ENCODE measurements at regions not wholly inside any gene's neighbourhood (a gene's known extent, or its start where the extent isn't known, plus 50 kb on each side); places are given as distances from the start of the nearest gene placed in this dataset.

DNA sequence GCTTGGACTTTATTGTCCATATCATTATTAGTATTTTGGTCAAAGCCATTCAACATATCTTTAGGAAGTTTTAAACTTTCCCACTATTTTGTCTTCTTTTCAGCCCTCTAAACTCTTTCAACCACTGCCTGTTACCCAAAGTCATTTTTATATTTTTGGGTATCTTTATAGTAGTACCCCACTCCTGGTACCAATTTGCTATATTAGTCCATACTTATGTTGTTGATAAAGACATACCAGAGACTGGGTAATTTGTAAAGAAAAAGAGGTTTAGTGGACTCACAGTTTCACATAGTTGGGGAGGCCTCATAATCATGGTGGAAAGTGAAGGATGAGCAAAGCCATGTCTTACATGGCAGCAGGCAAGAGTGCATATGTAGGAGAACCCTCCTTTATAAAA, 271.4 kb downstream of the KLHL4 start:
- TF ChIP-seq, protein P1, sequence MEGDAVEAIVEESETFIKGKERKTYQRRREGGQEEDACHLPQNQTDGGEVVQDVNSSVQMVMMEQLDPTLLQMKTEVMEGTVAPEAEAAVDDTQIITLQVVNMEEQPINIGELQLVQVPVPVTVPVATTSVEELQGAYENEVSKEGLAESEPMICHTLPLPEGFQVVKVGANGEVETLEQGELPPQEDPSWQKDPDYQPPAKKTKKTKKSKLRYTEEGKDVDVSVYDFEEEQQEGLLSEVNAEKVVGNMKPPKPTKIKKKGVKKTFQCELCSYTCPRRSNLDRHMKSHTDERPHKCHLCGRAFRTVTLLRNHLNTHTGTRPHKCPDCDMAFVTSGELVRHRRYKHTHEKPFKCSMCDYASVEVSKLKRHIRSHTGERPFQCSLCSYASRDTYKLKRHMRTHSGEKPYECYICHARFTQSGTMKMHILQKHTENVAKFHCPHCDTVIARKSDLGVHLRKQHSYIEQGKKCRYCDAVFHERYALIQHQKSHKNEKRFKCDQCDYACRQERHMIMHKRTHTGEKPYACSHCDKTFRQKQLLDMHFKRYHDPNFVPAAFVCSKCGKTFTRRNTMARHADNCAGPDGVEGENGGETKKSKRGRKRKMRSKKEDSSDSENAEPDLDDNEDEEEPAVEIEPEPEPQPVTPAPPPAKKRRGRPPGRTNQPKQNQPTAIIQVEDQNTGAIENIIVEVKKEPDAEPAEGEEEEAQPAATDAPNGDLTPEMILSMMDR (IDR thresholded peaks at IDR 0.05; ENCODE audit: low read length, missing control alignments): no peak
- no peak overlapping the region for H3K4me3 ChIP-seq (replicated peaks; ENCODE audit: low read depth, low read length)
- DNase-seq (ENCODE audit: low read depth): no peak

DNA sequence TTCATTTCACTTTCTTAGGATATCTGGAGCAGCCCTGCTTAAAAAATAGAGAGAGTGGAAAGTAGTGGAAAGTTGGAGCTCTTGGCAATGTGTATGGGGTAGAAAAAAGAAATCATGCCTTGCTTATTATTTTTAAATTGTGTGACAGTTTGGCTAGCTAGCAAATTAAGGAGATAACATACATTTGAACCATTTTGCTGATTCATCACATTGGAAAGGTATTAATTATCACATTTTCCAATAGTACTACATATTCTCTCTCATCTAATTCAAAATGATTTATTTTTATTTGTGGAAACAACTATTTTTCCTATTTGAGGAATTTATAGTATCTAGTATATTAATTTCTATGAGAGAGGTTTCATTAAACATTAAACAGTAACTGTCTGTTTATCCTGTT, 280.4 kb downstream of the KLHL4 start:
- H3K4me3 ChIP-seq (replicated peaks; ENCODE audit: low read depth, low read length): no peak overlapping the region
- TF ChIP-seq, protein P1 (IDR thresholded peaks at IDR 0.05; ENCODE audit: low read length, missing control alignments): no peak
- DNase-seq (ENCODE audit: low read depth): no peak

DNA sequence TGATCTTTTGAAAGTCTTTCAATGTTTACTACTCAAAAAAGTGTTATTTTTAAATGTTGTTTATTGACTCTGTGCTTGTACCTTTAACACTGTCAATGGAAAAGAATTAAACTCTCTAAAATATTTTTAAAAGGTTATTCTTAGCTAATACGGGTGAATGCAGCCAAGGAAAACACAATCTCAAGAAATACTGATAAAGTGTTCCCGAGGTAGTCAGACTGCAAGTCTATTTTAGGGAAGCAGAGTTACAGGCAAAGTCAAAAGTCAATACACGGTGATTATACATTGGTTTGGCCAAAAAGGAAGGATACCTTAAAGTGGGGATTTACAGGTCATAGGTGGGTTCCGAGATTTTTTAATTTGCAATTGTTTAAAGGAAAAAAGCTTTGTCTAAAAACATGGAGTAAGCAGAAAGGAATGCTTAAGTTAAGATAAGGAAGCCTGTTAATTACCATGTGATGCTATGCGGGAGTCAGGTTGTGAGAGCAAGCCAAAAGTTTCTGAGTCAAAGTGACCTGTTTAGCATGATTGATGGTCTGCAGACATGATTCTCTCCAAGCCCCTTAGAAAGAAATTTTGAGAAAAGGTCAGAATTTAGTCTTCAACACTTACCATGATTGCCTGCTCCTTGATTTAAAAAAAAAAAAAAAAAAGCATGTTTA, 288.4 kb downstream of the KLHL4 start:
- TF ChIP-seq, protein P1 (IDR thresholded peaks at IDR 0.05; ENCODE audit: low read length, missing control alignments): no peak
- H3K4me3 ChIP-seq (replicated peaks; ENCODE audit: low read depth, low read length): no peak overlapping the region
- DNase-seq (ENCODE audit: low read depth): peak; percentile 47

DNA sequence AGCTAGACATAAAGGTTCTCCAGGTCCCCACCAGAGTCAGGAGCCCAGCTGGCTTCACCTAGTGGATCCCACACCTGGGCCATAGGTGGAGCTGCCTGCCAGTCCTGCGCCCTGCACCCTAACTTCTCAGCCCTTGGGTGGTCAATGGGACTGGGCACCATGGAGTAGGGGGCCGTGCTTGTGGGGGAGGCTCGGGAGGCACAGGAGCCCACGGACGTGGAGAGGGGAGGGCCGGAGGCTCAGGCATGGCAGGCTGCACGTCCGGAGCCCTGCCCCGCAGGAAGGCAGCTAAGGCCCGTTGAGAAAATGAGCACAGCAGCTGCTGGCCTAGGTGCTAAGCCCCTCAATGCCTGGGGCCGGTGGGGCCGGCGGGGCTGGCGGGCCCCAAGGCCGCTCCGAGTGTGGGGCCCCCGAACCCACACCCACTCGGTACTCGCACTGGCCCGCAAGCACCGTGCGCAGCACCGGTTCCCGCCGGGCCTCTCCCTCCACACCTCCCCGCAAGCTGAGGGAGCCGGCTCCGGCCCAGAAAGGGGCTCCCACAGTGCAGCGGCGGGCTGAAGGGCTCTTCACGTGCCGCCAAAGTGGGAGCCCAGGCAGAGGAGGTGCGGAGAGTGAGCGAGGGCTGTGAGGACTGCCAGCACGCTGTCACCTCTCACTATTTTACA, 291.1 kb downstream of the KLHL4 start:
- DNase-seq (ENCODE audit: low read depth): no peak
- TF ChIP-seq, protein P1 (IDR thresholded peaks at IDR 0.05; ENCODE audit: low read length, missing control alignments): no peak
- no peak overlapping the region for H3K4me3 ChIP-seq (replicated peaks; ENCODE audit: low read depth, low read length)

DNA sequence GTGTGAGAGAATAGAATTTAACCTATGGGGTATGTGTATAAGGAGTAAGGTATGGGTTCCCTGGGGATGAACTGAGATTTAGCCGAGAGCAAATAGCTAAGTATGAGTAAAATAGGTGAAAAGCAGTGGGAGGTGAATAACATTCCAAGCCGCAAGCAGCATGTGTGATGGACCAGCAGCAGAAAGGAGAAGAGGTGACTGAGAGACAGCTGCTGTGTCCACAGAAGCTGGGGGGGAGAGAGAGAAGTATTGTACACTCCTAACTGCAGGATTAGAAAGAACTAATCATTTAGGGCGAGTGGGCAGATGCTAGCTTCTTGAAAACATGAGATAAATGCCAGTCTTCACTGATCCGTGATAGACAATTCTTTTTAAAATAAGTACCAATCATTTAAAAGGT, 296.0 kb downstream of the KLHL4 start:
- DNase-seq (ENCODE audit: low read depth): no peak
- no peak overlapping the region for H3K4me3 ChIP-seq (replicated peaks; ENCODE audit: low read depth, low read length)
- TF ChIP-seq, protein P1 (IDR thresholded peaks at IDR 0.05; ENCODE audit: low read length, missing control alignments): no peak

DNA sequence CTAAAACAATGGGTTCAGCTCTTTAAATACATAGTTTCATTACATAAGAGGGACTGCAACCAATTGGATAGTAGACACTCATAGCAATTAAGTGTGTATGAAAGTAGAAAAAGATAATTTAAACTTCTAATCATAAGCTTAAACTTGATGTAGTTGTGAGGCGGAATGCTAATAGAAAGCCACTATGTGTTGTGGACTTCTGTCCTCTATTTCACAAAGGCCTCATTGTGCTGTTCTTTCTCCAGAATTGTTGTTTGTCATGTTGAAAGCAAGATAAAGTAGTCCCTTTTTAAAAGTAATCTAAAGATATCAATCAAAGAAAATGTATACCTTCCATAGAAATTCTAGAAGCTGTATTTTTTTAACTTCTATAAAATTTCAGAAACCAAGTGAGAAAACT, 329.4 kb downstream of the KLHL4 start:
- TF ChIP-seq, protein P1 (IDR thresholded peaks at IDR 0.05; ENCODE audit: low read length, missing control alignments): no peak
- no peak overlapping the region for H3K4me3 ChIP-seq (replicated peaks; ENCODE audit: low read depth, low read length)
- no peak for DNase-seq (ENCODE audit: low read depth)

All from fibroblast of pulmonary artery (primary cell).